Activated CD4-positive, CD25-positive, alpha-beta regulatory T cell treated with anti-CD3 and anti-CD28 coated beads, Interleukin-2, amount 50 U/mL, for 24 hours (primary cell): ENCODE measurements at regions not wholly inside any gene's neighbourhood (a gene's known extent, or its start where the extent isn't known, plus 50 kb on each side); places are given as distances from the start of the nearest gene placed in this dataset.
A peak's percentile ranks its signal among the peaks of the same experiment; 100 is the strongest.

Experiments
- ATAC-seq, 2 donors: fragments of 150-1000 bp; cut with Tn5 transposase; one replicate each; pipeline ENCODE4 v1.10.0; 2021; ENCODE audit warnings: mild to moderate bottlenecking in 1 of 2, moderate library complexity in 1 of 2

DNA sequence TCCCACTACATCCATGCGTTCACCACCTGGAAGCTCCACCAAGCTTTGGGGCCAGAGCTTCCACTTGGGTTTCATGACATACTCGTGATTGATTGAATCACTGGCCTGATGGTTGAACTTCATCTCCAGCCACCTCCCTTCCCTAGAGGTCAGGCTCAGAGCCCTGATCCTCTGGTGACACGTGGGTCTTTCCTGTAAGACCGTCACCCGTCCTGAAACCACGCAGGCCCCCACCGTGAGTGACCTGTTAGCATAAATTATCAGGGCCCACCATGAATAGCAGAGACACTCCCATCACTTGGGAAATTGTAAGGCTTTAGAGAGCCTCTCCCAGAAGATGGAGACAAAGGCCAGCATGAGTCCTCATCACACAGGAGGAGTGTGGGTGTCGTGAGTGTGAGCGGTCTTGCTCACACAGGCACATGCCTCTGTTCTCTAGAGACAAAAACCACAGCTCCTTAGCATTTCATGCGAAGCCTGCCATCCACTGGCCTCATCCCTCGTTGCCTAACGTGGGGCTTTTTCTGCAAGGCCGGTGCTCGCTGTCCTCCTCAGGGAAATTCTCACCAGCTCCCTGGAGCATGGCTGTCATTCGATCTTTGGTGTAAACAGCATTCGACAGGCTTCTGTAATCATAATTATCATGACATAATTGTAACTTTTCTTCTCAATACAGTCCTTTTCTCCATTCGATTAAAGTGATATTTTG, 65.1 kb upstream of the DUSP22 start:
- no peak for ATAC-seq

GRCh38 chr6:227812-228338, 64.4 kb upstream of the DUSP22 start:
- no peak for ATAC-seq

DNA sequence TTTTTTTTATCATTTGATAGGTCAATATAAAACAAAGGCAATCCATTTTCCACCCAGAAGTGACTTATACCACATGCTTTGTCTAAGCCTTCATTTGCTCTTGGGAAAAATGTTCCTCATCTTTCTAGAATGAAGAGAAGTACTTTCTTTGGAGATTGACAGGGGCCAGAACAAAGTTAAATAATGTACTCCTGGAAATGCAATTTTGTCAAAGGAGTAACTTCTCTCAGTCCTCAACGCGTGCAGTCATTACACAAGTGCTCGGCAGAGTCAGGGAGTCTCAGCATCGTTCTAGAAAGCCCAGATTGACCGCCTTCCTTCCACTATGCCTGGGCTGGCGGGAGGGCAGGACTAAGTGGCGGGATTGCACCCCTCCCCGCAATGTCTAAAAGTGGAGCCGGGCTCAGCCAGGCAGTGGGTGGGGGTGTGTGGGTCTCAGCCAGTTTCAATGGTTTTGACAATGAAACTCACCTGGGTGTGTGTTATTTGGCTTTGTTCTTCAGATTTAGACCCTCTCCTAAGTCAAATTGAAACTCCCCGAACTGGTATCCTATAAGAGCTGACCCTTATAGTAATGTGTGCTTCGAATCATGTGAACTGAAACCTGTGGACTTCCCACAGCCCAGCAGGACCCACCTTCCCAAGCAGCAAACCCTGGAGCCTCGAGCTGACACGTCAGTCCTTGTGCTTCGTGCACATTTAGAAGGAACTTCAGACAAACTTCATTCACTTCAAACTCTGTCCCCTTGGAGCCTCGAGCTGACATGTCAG, 63.2 kb upstream of the DUSP22 start:
- ATAC-seq: no peak

DNA sequence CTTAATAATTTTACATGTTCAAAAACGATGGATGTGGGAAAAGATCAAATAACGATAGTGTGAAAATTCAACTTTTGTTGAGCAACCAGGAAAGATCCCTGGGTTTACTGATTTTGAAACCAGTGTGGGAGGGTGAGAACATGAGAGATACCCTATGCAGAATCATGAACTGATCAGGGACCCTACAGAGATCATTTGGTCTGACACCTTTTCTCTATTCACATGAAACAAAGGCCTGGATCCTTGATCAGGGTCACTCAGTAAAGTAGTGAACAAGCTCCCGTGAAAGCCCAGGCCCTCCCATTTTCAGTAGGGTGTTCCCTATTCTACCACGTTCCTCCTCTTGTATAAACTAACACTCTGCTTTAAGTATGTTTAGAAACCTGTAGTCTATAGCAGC, 60.5 kb upstream of the DUSP22 start:
- peak in 1 of 2 donors; percentile 20 for ATAC-seq

DNA sequence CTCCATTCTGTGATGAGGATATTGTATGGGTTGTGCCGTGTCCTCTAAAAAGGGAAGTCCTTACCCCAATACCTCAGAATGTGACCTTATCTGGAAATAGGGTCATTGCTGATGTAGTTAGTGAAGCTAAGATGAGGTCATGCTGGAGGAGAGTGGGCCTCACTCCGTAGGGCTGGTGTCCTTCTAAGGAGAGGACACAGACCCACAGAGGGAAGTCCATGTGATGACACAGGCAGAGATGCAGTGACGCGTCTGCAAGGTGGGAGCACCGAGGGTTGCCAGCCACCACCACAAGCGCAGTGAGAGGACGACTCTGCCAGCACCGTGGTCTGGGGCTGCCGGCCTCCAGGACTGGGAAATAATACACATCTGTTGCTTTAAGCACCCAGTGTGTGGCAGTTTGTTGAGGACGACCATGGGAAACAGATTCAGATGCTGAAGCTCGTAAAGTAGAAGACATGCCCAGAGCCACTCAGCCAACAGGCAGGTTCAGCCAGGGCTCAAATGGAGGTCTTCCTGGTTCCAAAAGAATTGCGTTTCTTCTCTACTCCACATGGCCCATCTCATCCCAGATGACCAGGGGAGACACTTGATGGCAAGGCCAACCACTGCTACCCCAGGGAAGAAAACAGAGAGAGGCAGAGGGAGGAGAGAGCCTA, 59.2 kb upstream of the DUSP22 start:
- no peak for ATAC-seq

DNA sequence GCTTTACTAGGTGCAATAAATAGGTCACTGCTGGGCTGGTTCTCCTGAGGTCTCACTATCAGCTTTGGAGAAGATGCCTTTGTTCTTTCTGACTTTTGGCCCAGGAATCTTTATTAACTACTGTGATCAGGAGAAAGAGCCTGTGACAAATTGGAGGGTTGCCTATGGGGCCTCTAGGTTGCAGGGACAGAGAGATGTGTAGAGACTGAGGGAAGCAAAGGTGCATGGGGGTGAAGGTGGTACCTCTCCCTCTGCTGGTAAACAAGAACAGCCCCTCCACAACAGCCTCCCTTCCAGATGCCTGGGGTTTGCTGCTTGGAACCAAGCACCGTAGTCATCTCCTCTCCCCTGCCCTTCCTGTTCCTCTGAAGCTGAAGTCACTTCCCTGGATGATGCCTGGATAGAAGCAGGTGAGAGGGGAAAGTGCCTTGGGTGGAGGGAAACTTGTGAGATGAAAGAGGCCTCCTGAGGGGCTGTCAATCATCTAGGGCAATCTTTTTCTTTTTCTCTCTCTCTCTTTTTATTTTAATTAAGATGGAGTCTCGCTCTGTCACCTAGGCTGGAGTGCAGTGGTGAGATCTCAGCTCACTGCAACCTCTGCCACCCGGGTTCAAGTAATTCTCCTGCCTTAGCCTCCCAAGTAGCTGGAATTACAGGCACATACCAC, 57.4 kb upstream of the DUSP22 start:
- no peak for ATAC-seq

- ATAC-seq: peak; percentile 95 to 96
Measured at GRCh38 chr6:235763-236360, 56.4 kb upstream of the DUSP22 start.

GRCh38 chr6:236519-236918, 55.8 kb upstream of the DUSP22 start:
- ATAC-seq: no peak

DNA sequence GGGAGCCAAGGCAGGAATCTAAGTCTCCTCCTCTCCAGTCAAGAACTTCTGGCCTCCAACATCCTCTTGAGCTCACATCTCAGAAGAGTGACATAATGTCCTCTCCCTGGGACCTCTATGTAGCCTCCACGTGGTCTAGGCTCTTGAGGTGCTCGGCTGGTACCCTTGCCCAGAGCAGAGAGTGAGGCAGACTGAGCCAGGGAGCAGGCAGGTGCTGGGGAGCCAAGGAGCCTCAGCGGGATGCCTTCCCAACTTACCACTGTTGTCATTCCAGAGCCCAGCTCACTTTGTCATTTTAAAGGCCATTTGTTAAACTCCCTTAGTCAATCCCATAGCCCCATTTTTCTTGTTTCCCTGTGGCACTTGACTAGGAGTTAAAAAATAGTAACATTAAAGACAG, 52.1 kb upstream of the DUSP22 start:
- no peak for ATAC-seq

DNA sequence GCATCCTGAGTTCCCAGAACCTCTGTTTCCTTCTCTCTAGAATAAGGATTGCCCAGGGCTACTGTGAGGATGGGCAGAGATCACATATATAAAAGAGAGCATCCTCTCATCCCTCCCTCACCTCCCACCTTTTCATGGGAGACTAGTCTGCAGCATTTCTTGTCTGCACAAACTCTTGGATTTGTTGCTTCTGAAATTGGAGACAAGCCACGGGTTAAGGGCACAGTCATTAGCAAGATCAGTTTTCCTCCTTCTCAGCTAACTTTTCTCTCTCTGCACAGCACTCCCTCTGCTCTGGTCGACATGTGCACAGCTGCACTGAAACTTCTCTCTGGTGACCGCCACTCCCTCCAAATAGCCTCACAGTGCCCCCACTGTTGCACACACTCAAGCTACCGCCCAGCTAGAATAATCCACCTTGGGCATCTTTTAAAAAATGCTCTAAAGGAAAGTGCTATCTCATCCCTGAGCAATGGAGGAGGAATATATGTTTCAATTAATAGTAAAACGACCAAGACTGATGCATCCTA, 50.9 kb upstream of the DUSP22 start:
- ATAC-seq: no peak
